ENCODE measurements at regions not wholly inside any gene's neighbourhood (a gene's known extent, or its start where the extent isn't known, plus 50 kb on each side); places are given as distances from the start of the nearest gene placed in this dataset.

- no CpG with 5 or more reads among the region's 1 CpG for WGBS (ENCODE audit: extremely low coverage, insufficient coverage, low lambda C conversion rate)
- Histone ChIP-seq H4K8ac (ENCODE audit: low read depth, low read length) (no peak overlapping the region), H2BK120ac (ENCODE audit: low read depth, low read length) (no peak overlapping the region), H3K79me1 (ENCODE audit: low read length) (no peaks in the 10 kb centered on the region), H3K4me3 (ENCODE audit: low read length) (no peak overlapping the region), H3K36me3 (ENCODE audit: control insufficient read depth, insufficient read depth, low read length) (no peaks in the 10 kb centered on the region), H3K23ac (ENCODE audit: low read length) (no peak overlapping the region), H3K56ac (ENCODE audit: low read length) (no peak overlapping the region), H3K4me2 (ENCODE audit: low read length) (no peak overlapping the region), H3K4me1 (ENCODE audit: control insufficient read depth, low read depth, low read length) (no peaks in the 10 kb centered on the region), H3K9ac (ENCODE audit: low read length) (no peak overlapping the region), H2BK15ac (replicated peaks; ENCODE audit: low read depth) (no peak overlapping the region), H2BK5ac (ENCODE audit: low read length) (no peak overlapping the region), H4K5ac (ENCODE audit: low read length) (no peak overlapping the region), H3K4ac (ENCODE audit: low read depth, low read length) (no peak overlapping the region), H3K27ac (ENCODE audit: low read depth, low read length) (no peak overlapping the region), H3K79me2 (ENCODE audit: control insufficient read depth, insufficient read depth, low read length) (no peaks in the 10 kb centered on the region), H2AK5ac (ENCODE audit: low read length) (no peak overlapping the region), H3K27me3 (ENCODE audit: insufficient read depth, low read length, poor library complexity) (no peaks in the 10 kb centered on the region), H3K18ac (ENCODE audit: low read length) (no peak overlapping the region)
- DNase-seq, result no peak
Observed at GRCh38 chr4:146072376-146072775, 103.1 kb upstream of the LSM6 start.

GRCh38 chr4:146071390-146071789 is 104.1 kb upstream of the LSM6 start:
- Histone ChIP-seq H3K27ac (ENCODE audit: low read depth, low read length) (no peak overlapping the region), H3K27me3 (ENCODE audit: insufficient read depth, low read length, poor library complexity) (no peaks in the 10 kb centered on the region), H3K4me2 (ENCODE audit: low read length) (no peak overlapping the region), H2BK5ac (ENCODE audit: low read length) (no peak overlapping the region), H3K4me1 (ENCODE audit: control insufficient read depth, low read depth, low read length) (no peaks in the 10 kb centered on the region), H3K36me3 (ENCODE audit: control insufficient read depth, insufficient read depth, low read length) (no peaks in the 10 kb centered on the region), H3K18ac (ENCODE audit: low read length) (no peak overlapping the region), H3K23ac (ENCODE audit: low read length) (no peak overlapping the region), H2BK15ac (replicated peaks; ENCODE audit: low read depth) (no peak overlapping the region), H2AK5ac (ENCODE audit: low read length) (no peak overlapping the region), H3K4me3 (ENCODE audit: low read length) (no peak overlapping the region), H4K5ac (ENCODE audit: low read length) (no peak overlapping the region), H3K56ac (ENCODE audit: low read length) (no peak overlapping the region), H3K9ac (ENCODE audit: low read length) (no peak overlapping the region), H4K8ac (ENCODE audit: low read depth, low read length) (no peak overlapping the region), H3K4ac (ENCODE audit: low read depth, low read length) (no peak overlapping the region), H3K79me2 (ENCODE audit: control insufficient read depth, insufficient read depth, low read length) (no peaks in the 10 kb centered on the region), H2BK120ac (ENCODE audit: low read depth, low read length) (no peak overlapping the region), H3K79me1 (ENCODE audit: low read length) (no peaks in the 10 kb centered on the region)
- DNase-seq, result no peak
- no CpG with 5 or more reads among the region's 5 CpGs for WGBS (ENCODE audit: extremely low coverage, insufficient coverage, low lambda C conversion rate)

GRCh38 chr4:146063143-146063542 is 112.4 kb upstream of the LSM6 start:
- no peaks in the 10 kb centered on the region for H3K36me3 ChIP-seq (ENCODE audit: control insufficient read depth, insufficient read depth, low read length)
- H3K79me2 ChIP-seq (ENCODE audit: control insufficient read depth, insufficient read depth, low read length), result no peaks in the 10 kb centered on the region
- H3K4me2 ChIP-seq (ENCODE audit: low read length), result no peak overlapping the region
- no peak overlapping the region for H2AK5ac ChIP-seq (ENCODE audit: low read length)
- H3K4me3 ChIP-seq (ENCODE audit: low read length), result no peak overlapping the region
- no peak overlapping the region for H2BK15ac ChIP-seq (replicated peaks; ENCODE audit: low read depth)
- H2BK5ac ChIP-seq (ENCODE audit: low read length), result no peak overlapping the region
- H4K5ac ChIP-seq (ENCODE audit: low read length), result no peak overlapping the region
- no peaks in the 10 kb centered on the region for H3K4me1 ChIP-seq (ENCODE audit: control insufficient read depth, low read depth, low read length)
- no peak overlapping the region for H2BK120ac ChIP-seq (ENCODE audit: low read depth, low read length)
- no peaks in the 10 kb centered on the region for H3K79me1 ChIP-seq (ENCODE audit: low read length)
- H3K27me3 ChIP-seq (ENCODE audit: insufficient read depth, low read length, poor library complexity), result no peaks in the 10 kb centered on the region
- H3K27ac ChIP-seq (ENCODE audit: low read depth, low read length), result no peak overlapping the region
- no peak overlapping the region for H3K4ac ChIP-seq (ENCODE audit: low read depth, low read length)
- no peak for DNase-seq
- H4K8ac ChIP-seq (ENCODE audit: low read depth, low read length), result no peak overlapping the region
- no peak overlapping the region for H3K18ac ChIP-seq (ENCODE audit: low read length)
- no peak overlapping the region for H3K9ac ChIP-seq (ENCODE audit: low read length)
- no peak overlapping the region for H3K23ac ChIP-seq (ENCODE audit: low read length)
- H3K56ac ChIP-seq (ENCODE audit: low read length), result no peak overlapping the region

DNA sequence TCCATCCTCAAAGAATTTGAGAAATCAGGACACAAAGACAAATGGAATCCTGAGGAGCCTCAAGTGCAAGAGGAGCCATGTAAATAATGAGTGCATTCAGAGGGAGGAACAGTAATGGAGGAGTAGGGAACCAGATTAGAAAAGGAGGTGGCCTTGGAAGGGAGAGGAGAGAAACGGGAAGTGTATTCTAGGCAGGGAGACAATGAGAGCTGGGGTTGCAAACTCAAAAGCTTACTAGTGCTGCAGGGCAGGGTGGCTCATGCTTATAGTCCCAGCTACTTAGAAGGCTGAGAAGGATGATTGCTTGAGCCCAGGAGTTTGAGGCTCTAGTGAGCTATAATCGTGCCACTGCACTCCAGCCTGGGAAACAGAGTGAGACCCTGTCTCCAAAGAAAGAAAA is 113.2 kb upstream of the LSM6 start:
- Histone ChIP-seq H3K4me2 (ENCODE audit: low read length) (no peak overlapping the region), H4K8ac (ENCODE audit: low read depth, low read length) (no peak overlapping the region), H4K5ac (ENCODE audit: low read length) (no peak overlapping the region), H3K4ac (ENCODE audit: low read depth, low read length) (no peak overlapping the region), H3K18ac (ENCODE audit: low read length) (no peak overlapping the region), H3K79me1 (ENCODE audit: low read length) (no peaks in the 10 kb centered on the region), H2BK120ac (ENCODE audit: low read depth, low read length) (no peak overlapping the region), H3K27ac (ENCODE audit: low read depth, low read length) (no peak overlapping the region), H3K23ac (ENCODE audit: low read length) (no peak overlapping the region), H3K36me3 (ENCODE audit: control insufficient read depth, insufficient read depth, low read length) (no peaks in the 10 kb centered on the region), H3K4me1 (ENCODE audit: control insufficient read depth, low read depth, low read length) (no peaks in the 10 kb centered on the region), H2AK5ac (ENCODE audit: low read length) (no peak overlapping the region), H2BK15ac (replicated peaks; ENCODE audit: low read depth) (no peak overlapping the region), H3K56ac (ENCODE audit: low read length) (no peak overlapping the region), H3K79me2 (ENCODE audit: control insufficient read depth, insufficient read depth, low read length) (no peaks in the 10 kb centered on the region), H3K9ac (ENCODE audit: low read length) (no peak overlapping the region), H3K27me3 (ENCODE audit: insufficient read depth, low read length, poor library complexity) (no peaks in the 10 kb centered on the region), H2BK5ac (ENCODE audit: low read length) (no peak overlapping the region), H3K4me3 (ENCODE audit: low read length) (no peak overlapping the region)
- DNase-seq, result no peak
- no CpG with 5 or more reads among the region's 2 CpGs for WGBS (ENCODE audit: extremely low coverage, insufficient coverage, low lambda C conversion rate)

DNA sequence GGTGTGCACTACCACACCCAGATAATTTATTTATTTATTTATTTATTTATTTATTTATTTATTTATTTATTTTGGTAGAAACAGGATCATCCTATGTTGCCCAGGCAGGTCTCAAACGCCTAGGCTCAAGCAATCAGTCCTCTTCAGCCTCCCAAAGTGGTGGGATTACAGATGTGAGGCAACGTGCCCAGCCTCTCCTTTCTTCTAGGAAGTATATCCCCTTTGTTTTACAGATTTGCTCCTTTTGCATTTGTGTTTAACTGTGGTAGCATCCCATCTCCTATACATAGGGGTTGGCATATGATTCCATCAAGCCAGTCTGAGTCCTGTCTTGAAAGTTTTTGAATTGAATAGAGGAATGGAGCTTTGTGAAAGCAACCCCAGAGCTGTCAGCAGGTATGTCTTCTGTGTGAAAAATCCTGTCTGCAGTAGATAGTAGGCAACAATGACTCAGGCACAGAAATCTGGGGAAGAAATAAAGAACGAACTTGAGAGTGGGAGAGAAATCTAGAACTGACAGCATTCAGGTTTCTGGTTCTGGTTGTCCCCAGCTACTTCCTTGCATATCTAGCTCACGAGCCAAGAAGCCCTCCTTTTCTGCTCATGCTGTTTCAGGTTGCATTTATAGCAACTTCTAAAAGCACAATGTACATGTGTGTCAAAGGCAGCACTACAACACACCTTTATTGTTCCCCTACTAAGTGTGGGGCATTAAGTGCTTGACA is 113.7 kb upstream of the LSM6 start:
- Histone ChIP-seq H3K18ac (ENCODE audit: low read length) (no peak overlapping the region), H3K9ac (ENCODE audit: low read length) (no peak overlapping the region), H3K27ac (ENCODE audit: low read depth, low read length) (no peak overlapping the region), H3K23ac (ENCODE audit: low read length) (no peak overlapping the region), H3K4me2 (ENCODE audit: low read length) (no peak overlapping the region), H2BK5ac (ENCODE audit: low read length) (no peak overlapping the region), H2BK15ac (replicated peaks; ENCODE audit: low read depth) (no peak overlapping the region), H4K5ac (ENCODE audit: low read length) (no peak overlapping the region), H3K27me3 (ENCODE audit: insufficient read depth, low read length, poor library complexity) (no peaks in the 10 kb centered on the region), H3K36me3 (ENCODE audit: control insufficient read depth, insufficient read depth, low read length) (no peaks in the 10 kb centered on the region), H4K8ac (ENCODE audit: low read depth, low read length) (no peak overlapping the region), H3K4me1 (ENCODE audit: control insufficient read depth, low read depth, low read length) (no peaks in the 10 kb centered on the region), H3K79me2 (ENCODE audit: control insufficient read depth, insufficient read depth, low read length) (no peaks in the 10 kb centered on the region), H3K79me1 (ENCODE audit: low read length) (no peaks in the 10 kb centered on the region), H3K4ac (ENCODE audit: low read depth, low read length) (no peak overlapping the region), H2BK120ac (ENCODE audit: low read depth, low read length) (no peak overlapping the region), H2AK5ac (ENCODE audit: low read length) (no peak overlapping the region), H3K56ac (ENCODE audit: low read length) (no peak overlapping the region), H3K4me3 (ENCODE audit: low read length) (no peak overlapping the region)
- no CpG with 5 or more reads among the region's 4 CpGs for WGBS (ENCODE audit: extremely low coverage, insufficient coverage, low lambda C conversion rate)
- no peak for DNase-seq

GRCh38 chr4:146059865-146060264 is 115.7 kb upstream of the LSM6 start:
- Histone ChIP-seq H3K4me1 (ENCODE audit: control insufficient read depth, low read depth, low read length) (no peaks in the 10 kb centered on the region), H3K27ac (ENCODE audit: low read depth, low read length) (no peak overlapping the region), H3K9ac (ENCODE audit: low read length) (no peak overlapping the region), H4K8ac (ENCODE audit: low read depth, low read length) (no peak overlapping the region), H2AK5ac (ENCODE audit: low read length) (no peak overlapping the region), H3K23ac (ENCODE audit: low read length) (no peak overlapping the region), H3K27me3 (ENCODE audit: insufficient read depth, low read length, poor library complexity) (no peaks in the 10 kb centered on the region), H2BK5ac (ENCODE audit: low read length) (no peak overlapping the region), H3K4me2 (ENCODE audit: low read length) (no peak overlapping the region), H3K4me3 (ENCODE audit: low read length) (no peak overlapping the region), H4K5ac (ENCODE audit: low read length) (no peak overlapping the region), H3K18ac (ENCODE audit: low read length) (no peak overlapping the region), H3K79me1 (ENCODE audit: low read length) (no peaks in the 10 kb centered on the region), H3K36me3 (ENCODE audit: control insufficient read depth, insufficient read depth, low read length) (no peaks in the 10 kb centered on the region), H3K79me2 (ENCODE audit: control insufficient read depth, insufficient read depth, low read length) (no peaks in the 10 kb centered on the region), H3K4ac (ENCODE audit: low read depth, low read length) (no peak overlapping the region), H2BK120ac (ENCODE audit: low read depth, low read length) (no peak overlapping the region), H2BK15ac (replicated peaks; ENCODE audit: low read depth) (no peak overlapping the region), H3K56ac (ENCODE audit: low read length) (no peak overlapping the region)
- DNase-seq, result no peak
- no CpG with 5 or more reads among the region's 3 CpGs for WGBS (ENCODE audit: extremely low coverage, insufficient coverage, low lambda C conversion rate)

All from mesendoderm (in vitro differentiated cells).